A549 (cell line): ENCODE measurements at regions not wholly inside any gene's neighbourhood (a gene's known extent, or its start where the extent isn't known, plus 50 kb on each side); places are given as distances from the start of the nearest gene placed in this dataset.

ENCODE experiments used
- ATAC-seq, 2 experiments: fragments of 200-7000 bp in 1 of 2; fragments of >200 bp in 1 of 2; cut with Nextera tagmentation in 1 of 2; cut with Tn5 transposase in 1 of 2; 3 replicates each; pipeline versions ENCODE4 v1.8.0 to v1.9.1; 2018 to 2020; ENCODE audit warnings: mild to moderate bottlenecking in 1 of 2, moderate library complexity in 1 of 2
- CTCF ChIA-PET: fragments of 300-600 bp; sonication (Branson Sonifier 250); formaldehyde crosslinking; extraction: SDS; loops from one replicate; lab custom pipeline; 2021; ENCODE audit warnings: antibody characterized with exemption, inconsistent platforms; lab: Yijun Ruan, JAX
- POLR2A ChIA-PET: fragments of 350-600 bp; formaldehyde crosslinking; extraction: SDS; loops from one replicate; lab custom pipeline; 2021; ENCODE audit warnings: antibody characterized with exemption, inconsistent platforms; lab: Yijun Ruan, JAX
- DNase-seq, 2 experiments: peaks; one replicate each; pipeline versions ENCODE4 v3.0.0 to v3.0.0-alpha.2; 2011 to 2016; ENCODE audit warnings: low read depth in 1 of 2, low spot score in 1 of 2
- FAIRE-seq: peaks from 2 replicates; lab custom pipeline; 2011; peaks lifted over from hg19 to GRCh38; lab: Jason Lieb, UNC
- H3K27ac ChIP-seq, 2 experiments: fragments of >200 bp; sonication (Bioruptor Twin); formaldehyde crosslinking; 3 replicates each; pipeline ENCODE4 v1.5.1; 2016 to 2017
- H3K4me1 ChIP-seq: fragments of >200 bp; sonication (Bioruptor Twin); formaldehyde crosslinking; 3 replicates; pipeline ENCODE4 v1.6.1; 2016
- H3K4me2 ChIP-seq: fragments of >200 bp; sonication (Bioruptor Twin); formaldehyde crosslinking; 3 replicates; pipeline ENCODE4 v1.6.1; 2016
- H3K4me3 ChIP-seq: fragments of >200 bp; sonication (Bioruptor Twin); formaldehyde crosslinking; 3 replicates; pipeline ENCODE4 v1.5.1; 2016
- H3K9me3 ChIP-seq: fragments of >200 bp; sonication (Bioruptor Twin); formaldehyde crosslinking; 3 replicates; pipeline ENCODE4 v1.6.1; 2016
- CBX8 ChIP-seq: fragments of 200-600 bp; sonication (generic); IDR thresholded peaks from 2 replicates; pipeline ENCODE4 v1.6.1; 2016
- FOSB ChIP-seq: fragments of 250-450 bp; sonication (Bioruptor Pico); IDR thresholded peaks from 2 replicates; pipeline ENCODE4 v1.5.0; 2020; ENCODE audit warnings: mild to moderate bottlenecking, moderate library complexity
- FOSL2 ChIP-seq, 2 experiments: fragments of 450-650 bp in 1 of 2; fragments of >200 bp in 1 of 2; sonication (Bioruptor Twin) in 1 of 2; formaldehyde crosslinking; IDR thresholded peaks; 2 replicates each; pipeline versions ENCODE4 v1.5.0 to v1.6.1; 2016 to 2020; ENCODE audit warnings: mild to moderate bottlenecking in 1 of 2, moderate library complexity in 1 of 2
- FOXS1 ChIP-seq: fragments of 250-450 bp; sonication (Bioruptor Pico); IDR thresholded peaks from 2 replicates; pipeline ENCODE4 v1.5.0; 2020; ENCODE audit warnings: mild to moderate bottlenecking, moderate library complexity
- HEYL ChIP-seq: fragments of 250-450 bp; sonication (Bioruptor Pico); IDR thresholded peaks from 2 replicates; pipeline ENCODE4 v1.8.0; 2021; ENCODE audit warnings: mild to moderate bottlenecking, moderate library complexity
- HOXB13 ChIP-seq: fragments of 250-450 bp; sonication (Bioruptor Pico); IDR thresholded peaks from 2 replicates; pipeline ENCODE4 v1.5.0; 2020; ENCODE audit warnings: low read depth, mild to moderate bottlenecking, moderate library complexity
- HOXB5 ChIP-seq: fragments of 250-450 bp; sonication (Bioruptor Pico); IDR thresholded peaks from 2 replicates; pipeline ENCODE4 v1.5.0; 2020; ENCODE audit warnings: mild to moderate bottlenecking, moderate library complexity
- MAFK ChIP-seq: fragments of 450-650 bp; IDR thresholded peaks from 2 replicates; pipeline ENCODE4 v1.6.1; 2014; ENCODE audit not compliant: partially characterized antibody
- MYC ChIP-seq: IDR thresholded peaks from 2 replicates; pipeline ENCODE4 v1.6.1; 2012; ENCODE audit warnings: mild to moderate bottlenecking, inconsistent platforms, low read length, improper control_type of control experiment, borderline replicate concordance
- PHF8 ChIP-seq: fragments of 200-600 bp; sonication (generic); IDR thresholded peaks from 2 replicates; pipeline ENCODE4 v1.6.1; 2016; ENCODE audit warnings: low read depth, mild to moderate bottlenecking, antibody characterized with exemption, moderate library complexity, borderline replicate concordance
- POLR2AphosphoS2 ChIP-seq: conservative IDR thresholded peaks from 2 replicates; pipeline ENCODE4 v1.6.1; 2012; ENCODE audit warnings: low read length, improper control_type of control experiment, inconsistent platforms
- RCOR1 ChIP-seq: fragments of 150-350 bp; IDR thresholded peaks from 2 replicates; pipeline ENCODE4 v1.6.1; 2014; ENCODE audit warnings: antibody characterized with exemption, low read length, low read depth
- RNF2 ChIP-seq: fragments of 200-600 bp; sonication (generic); IDR thresholded peaks from 2 replicates; pipeline ENCODE4 v1.6.1; 2016; ENCODE audit warnings: low read depth, mild to moderate bottlenecking, antibody characterized with exemption, moderate library complexity, borderline replicate concordance
- SMC3 ChIP-seq: fragments of >200 bp; sonication (Bioruptor Twin); formaldehyde crosslinking; IDR thresholded peaks from 3 replicates; pipeline ENCODE4 v1.6.1; 2018; ENCODE audit warnings: inconsistent platforms
- TFCP2L1 ChIP-seq: fragments of 250-450 bp; sonication (Bioruptor Pico); IDR thresholded peaks from 2 replicates; pipeline ENCODE4 v1.5.0; 2021; ENCODE audit warnings: mild to moderate bottlenecking
- ZFP36 ChIP-seq: fragments of 450-650 bp; IDR thresholded peaks from 2 replicates; pipeline ENCODE4 v1.6.1; 2014; ENCODE audit warnings: borderline replicate concordance; ENCODE audit not compliant: partially characterized antibody
- WGBS: methylation state at CpG from one replicate; pipeline ENCODE4 v1.1.6; 2017; ENCODE audit errors: missing lambda C conversion rate; 5-methylcytosine and 5-hydroxymethylcytosine counted together
- TF ChIP-seq, protein P1 (sequence below): fragments of >200 bp; sonication (Bioruptor Twin); formaldehyde crosslinking; IDR thresholded peaks from 2 replicates; pipeline ENCODE4 v1.6.1; 2016
- TF ChIP-seq, protein P2 (sequence below): IDR thresholded peaks from 2 replicates; pipeline ENCODE4 v1.6.1; 2012
- TF ChIP-seq, protein P3 (sequence below): fragments of 250-450 bp; sonication (Bioruptor Pico); IDR thresholded peaks from 2 replicates; pipeline ENCODE4 v1.5.0; 2020; ENCODE audit warnings: low read depth, mild to moderate bottlenecking, moderate library complexity
- TF ChIP-seq, protein P4 (sequence below): fragments of >200 bp; sonication (Bioruptor Twin); formaldehyde crosslinking; IDR thresholded peaks from 3 replicates; pipeline ENCODE4 v1.5.1; 2016

DNA sequence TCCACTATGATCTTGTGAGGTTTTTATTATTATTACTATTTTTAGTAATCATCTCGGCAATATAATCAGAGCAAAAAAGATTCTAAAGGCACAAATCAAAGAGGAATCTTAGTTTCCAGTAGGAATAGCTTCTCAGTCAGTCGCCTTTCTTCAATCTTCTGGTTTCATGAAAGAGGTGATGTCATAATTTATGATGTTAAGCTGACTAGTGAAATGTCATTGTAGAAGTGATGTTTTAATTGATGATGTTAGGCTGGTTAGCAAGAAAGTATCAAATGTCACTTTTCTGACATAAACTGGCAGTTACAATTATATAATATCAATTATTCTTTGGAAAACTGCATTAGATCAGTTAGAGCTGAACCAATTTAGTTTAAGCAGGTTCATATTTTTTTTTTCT, 476.7 kb upstream of the ETAA1 start:
- TF ChIP-seq ZFP36, result no peak
- TF ChIP-seq, protein P1, sequence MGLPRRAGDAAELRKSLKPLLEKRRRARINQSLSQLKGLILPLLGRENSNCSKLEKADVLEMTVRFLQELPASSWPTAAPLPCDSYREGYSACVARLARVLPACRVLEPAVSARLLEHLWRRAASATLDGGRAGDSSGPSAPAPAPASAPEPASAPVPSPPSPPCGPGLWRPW, result no peak
- TF ChIP-seq CBX8, result no peak
- TF ChIP-seq HEYL (CRISPR knock-in tag), result no peak
- TF ChIP-seq POLR2AphosphoS2, result no peak
- no peak for TF ChIP-seq HOXB13 (CRISPR knock-in tag)
- TF ChIP-seq, protein P2, sequence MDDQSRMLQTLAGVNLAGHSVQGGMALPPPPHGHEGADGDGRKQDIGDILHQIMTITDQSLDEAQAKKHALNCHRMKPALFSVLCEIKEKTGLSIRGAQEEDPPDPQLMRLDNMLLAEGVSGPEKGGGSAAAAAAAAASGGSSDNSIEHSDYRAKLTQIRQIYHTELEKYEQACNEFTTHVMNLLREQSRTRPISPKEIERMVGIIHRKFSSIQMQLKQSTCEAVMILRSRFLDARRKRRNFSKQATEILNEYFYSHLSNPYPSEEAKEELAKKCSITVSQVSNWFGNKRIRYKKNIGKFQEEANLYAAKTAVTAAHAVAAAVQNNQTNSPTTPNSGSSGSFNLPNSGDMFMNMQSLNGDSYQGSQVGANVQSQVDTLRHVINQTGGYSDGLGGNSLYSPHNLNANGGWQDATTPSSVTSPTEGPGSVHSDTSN, result no peak
- no peak for TF ChIP-seq MYC
- TF ChIP-seq, protein P3, sequence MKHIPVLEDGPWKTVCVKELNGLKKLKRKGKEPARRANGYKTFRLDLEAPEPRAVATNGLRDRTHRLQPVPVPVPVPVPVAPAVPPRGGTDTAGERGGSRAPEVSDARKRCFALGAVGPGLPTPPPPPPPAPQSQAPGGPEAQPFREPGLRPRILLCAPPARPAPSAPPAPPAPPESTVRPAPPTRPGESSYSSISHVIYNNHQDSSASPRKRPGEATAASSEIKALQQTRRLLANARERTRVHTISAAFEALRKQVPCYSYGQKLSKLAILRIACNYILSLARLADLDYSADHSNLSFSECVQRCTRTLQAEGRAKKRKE, result no peak
- no peak for TF ChIP-seq RNF2
- TF ChIP-seq TFCP2L1 (CRISPR knock-in tag), result no peak
- ChIA-PET POLR2A (no interaction called here), CTCF (no interaction called here)
- H3K4me1 ChIP-seq, result no peaks in the 10 kb centered on the region
- no peak overlapping the region for H3K4me2 ChIP-seq
- ATAC-seq (no peak), FAIRE-seq (no peak), DNase-seq (no peak)
- 29% methylated on average over 2 of the region's 2 CpGs for WGBS
- no peak overlapping the region for H3K27ac ChIP-seq
- H3K4me3 ChIP-seq, result no peak overlapping the region
- no peaks in the 10 kb centered on the region for H3K9me3 ChIP-seq

DNA sequence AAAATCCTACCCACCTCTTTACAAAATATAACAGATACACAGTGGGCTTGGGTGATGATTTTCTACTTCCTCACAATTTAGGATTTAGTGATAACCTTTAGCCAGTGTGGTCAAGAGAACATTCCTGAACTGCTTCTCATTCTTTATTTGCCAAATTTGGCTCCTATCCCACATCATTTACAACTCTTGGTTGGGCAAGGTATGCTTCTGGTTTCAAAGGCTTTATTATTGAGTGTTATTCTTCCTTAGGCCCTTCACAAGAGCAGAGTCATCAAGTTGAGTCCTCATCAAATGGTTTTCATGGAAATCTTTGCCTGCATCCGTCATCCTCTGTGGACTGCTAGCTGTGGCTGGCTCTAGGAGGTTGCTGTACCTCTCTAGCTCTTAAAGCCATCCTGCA, 472.0 kb upstream of the ETAA1 start:
- TF ChIP-seq TFCP2L1 (CRISPR knock-in tag) (no peak), HOXB5 (CRISPR knock-in tag) (no peak), SMC3 (no peak), RCOR1 (no peak), PHF8 (no peak), FOSL2 (IDR thresholded peaks at IDR 0.05) (no peak), FOSL2 (CRISPR knock-in tag; IDR thresholded peaks at IDR 0.05) (no peak), MAFK (no peak), FOXS1 (CRISPR knock-in tag) (no peak), FOSB (CRISPR knock-in tag) (no peak)
- TF ChIP-seq, protein P2, result no peak
- TF ChIP-seq, protein P4, sequence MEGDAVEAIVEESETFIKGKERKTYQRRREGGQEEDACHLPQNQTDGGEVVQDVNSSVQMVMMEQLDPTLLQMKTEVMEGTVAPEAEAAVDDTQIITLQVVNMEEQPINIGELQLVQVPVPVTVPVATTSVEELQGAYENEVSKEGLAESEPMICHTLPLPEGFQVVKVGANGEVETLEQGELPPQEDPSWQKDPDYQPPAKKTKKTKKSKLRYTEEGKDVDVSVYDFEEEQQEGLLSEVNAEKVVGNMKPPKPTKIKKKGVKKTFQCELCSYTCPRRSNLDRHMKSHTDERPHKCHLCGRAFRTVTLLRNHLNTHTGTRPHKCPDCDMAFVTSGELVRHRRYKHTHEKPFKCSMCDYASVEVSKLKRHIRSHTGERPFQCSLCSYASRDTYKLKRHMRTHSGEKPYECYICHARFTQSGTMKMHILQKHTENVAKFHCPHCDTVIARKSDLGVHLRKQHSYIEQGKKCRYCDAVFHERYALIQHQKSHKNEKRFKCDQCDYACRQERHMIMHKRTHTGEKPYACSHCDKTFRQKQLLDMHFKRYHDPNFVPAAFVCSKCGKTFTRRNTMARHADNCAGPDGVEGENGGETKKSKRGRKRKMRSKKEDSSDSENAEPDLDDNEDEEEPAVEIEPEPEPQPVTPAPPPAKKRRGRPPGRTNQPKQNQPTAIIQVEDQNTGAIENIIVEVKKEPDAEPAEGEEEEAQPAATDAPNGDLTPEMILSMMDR, result no peak
- DNase-seq (no peak), FAIRE-seq (no peak), ATAC-seq (no peak)
- no peak overlapping the region for H3K4me3 ChIP-seq
- no peaks in the 10 kb centered on the region for H3K4me1 ChIP-seq
- H3K9me3 ChIP-seq, result no peaks in the 10 kb centered on the region
- WGBS, result 24% methylated on average over 1 of the region's 1 CpG
- no peak overlapping the region for H3K27ac ChIP-seq
- no peak overlapping the region for H3K4me2 ChIP-seq
- POLR2A ChIA-PET, result no interaction called here
- CTCF ChIA-PET, result no interaction called here
